CMK (cell line): ENCODE measurements at regions not wholly inside any gene's neighbourhood (a gene's known extent, or its start where the extent isn't known, plus 50 kb on each side); places are given as distances from the start of the nearest gene placed in this dataset.
"Not testable (repeated sequence)": the region's sequence is repeated elsewhere in the genome, so short reads cannot be mapped to it uniquely, and the experiment has no call there.

Experiments
- DNase-seq: peaks from one replicate; pipeline ENCODE4 v3.0.0-alpha.2; 2010; ENCODE audit warnings: low read depth

DNA sequence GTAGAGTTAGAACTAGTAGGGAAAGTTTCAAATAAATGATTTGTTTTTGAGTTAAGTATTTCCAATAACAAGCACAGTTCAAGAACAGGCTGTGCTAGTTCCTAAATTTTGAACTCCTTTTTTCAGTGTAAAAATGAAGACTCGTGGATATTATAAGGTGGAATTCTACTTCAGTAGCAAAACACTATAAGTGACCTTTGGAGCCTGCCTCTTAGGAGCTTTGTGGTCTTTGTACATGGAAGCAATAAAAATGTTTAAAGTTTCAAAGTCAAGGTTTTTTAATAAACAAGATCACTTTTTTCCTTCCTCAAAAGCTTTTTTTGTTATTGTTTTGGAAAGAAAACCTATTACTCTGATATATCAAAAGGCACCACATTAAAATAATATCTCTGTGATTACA is 292.4 kb upstream of the VWC2 start:
- no peak for DNase-seq

DNA sequence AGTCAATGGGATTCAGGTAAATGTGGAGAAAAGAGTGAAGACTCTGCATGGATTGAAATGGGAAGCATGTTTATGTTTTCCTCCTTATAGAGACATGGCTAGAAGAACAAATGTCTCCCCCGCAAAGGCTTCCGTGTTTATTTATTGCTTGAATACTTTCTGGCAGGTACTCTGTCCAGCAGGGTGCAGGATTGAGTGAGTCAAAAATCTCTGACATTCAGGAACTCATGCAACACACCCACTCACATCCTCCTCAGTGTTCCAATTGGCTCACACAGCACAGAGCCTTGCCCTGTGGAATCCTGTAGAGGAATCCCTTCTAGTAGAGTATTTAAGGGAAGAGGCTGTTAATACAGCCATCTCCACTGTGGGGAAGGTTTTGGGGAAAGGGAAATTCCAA is 290.3 kb upstream of the VWC2 start:
- DNase-seq = no peak

DNA sequence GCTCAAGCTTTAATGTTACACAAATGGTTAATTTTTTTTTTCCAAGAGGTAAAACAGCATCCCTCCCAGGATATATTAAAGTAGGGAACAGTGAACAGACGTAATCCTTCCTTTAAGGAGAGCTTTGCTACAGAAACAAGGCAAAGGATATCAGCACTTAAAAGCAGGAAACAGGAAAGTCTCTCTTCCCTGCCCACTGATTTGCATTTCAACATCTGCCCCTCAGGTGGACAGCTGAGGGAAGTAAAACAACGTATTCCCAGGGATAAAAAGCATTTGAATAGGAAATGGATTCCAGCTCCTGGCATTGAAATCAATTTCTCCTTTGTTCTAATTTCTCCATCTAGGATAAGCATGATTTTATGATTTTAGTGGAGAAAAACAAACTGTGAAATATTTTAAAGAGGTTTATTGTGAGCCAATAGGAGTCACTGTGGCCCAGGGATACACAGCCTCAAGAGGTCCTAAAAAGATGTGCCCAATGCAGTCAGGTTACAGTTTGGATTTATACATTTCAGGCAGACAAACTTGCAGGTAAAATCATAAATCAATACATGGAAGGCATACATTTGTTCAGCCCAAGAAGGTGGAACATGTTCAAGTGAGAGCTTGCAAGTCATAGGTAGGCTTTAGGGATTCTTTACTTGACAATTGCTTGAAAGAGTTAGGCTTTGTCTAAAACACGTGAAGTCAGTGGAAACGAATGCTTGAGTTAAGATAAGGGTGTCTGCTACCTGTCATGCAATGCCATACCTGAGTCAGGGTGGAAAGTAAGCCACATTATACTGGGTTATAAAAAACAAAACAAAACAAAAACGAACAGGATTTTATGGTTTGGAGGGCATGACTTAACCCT is 286.2 kb upstream of the VWC2 start:
- DNase-seq = no peak

DNA sequence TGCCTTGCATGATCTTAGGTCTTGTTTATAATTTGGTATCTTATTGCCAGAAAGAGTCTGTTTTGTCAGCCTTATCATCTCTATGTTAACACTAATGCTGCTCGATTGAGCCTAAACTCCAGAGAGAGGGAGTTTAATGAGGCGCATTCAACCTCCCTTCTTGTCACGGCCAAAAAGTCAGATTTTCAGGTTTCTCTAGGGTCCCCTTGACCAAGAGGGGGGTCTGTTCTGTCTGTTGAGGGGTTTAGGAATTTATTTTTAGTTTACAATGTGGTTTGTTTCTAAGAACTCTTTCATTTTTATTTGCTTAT is 285.7 kb upstream of the VWC2 start:
- no peak for DNase-seq

DNA sequence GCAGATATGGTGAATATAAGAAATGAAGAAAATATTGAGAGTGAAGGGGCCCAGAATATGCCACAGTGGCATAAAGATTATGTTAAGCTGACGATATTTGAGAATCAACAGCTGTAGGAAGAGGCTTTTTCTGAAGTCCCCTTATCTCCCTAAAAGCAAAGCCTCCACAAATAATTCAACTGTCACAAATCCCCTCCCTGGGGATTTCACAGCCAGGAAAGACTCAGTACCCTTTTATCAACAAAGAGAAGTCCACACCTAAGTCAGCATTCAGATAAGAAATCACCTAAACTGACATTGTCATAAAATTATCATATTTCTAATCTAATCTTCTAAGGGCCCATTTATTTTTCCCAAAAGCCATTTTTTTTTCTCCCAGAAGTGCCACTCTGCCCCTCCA is 284.9 kb upstream of the VWC2 start:
- no peak for DNase-seq

DNA sequence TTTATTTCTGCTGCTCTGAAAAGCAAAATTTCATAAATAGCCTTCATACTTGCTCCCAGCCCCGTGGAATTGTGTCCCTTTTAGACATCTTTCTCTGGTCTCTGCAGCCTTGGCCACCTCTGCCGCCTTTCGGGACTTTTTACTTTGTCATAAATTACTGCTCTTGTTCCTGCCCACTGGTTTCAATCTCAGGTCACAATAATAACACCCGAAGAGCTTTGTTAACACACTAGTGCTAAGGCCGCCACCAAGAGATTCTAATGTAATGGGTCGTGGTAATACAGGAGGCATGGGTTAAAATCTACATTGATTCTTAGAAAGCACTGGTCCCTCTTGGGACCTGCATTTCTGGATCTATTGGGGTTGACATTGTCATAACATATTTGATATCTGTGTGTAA is 276.0 kb upstream of the VWC2 start:
- no peak for DNase-seq

DNA sequence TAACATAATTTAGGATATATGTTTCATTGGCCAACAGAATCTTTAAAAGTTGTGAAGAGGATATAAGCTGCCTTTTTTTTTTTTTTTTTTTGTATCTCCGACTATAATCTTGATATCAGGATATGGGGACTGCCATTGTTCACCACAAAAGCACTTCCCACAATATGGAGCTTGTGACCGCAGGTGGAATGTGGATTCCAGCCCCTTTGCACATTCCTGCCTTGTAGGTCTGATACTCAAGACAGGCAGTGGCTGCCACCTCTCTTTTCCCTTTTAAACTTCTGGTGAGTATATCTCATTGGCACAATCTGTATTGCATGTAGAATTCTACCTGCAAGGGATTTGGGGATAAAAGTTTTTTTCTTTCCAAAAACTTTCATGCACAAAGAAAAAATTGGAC is 272.7 kb upstream of the VWC2 start:
- no peak for DNase-seq

DNA sequence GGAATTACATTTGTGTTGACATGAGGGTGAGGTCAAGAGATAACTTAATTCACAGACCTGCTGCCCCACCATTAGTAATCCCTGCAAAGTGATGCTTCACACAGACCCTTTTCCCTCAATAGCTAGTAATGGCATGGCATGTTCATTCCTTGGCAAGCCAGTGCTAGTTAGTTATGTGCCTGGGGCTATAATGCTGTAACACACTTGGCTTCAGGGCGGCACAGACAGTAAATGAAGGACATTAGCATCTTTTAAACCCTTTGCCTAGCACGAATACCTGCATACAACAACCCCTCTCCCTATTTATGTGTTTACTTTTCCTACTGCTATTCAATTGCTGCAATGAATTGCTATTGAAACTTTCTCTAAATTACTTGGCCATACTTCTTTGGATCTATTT is 266.2 kb upstream of the VWC2 start:
- not testable (repeated sequence) for DNase-seq

DNA sequence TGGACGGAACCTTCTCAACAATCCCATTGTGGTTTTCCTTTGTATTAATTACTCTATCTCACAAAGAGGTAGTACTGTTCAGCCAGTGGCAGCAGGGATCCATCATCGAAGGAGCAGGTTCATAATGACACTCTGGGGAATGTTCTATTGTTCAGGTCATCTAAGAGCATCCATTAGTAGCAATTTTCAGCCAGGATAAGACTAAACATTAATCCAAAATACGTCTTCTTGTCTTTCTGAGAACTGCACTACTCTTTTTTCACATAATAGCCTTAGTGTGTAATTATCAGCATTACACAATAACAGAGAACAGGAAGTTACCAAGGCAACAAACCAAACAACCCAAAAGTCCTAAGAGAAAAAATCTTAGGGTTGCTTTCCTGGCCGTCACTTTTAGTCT is 259.5 kb upstream of the VWC2 start:
- DNase-seq = no peak

DNA sequence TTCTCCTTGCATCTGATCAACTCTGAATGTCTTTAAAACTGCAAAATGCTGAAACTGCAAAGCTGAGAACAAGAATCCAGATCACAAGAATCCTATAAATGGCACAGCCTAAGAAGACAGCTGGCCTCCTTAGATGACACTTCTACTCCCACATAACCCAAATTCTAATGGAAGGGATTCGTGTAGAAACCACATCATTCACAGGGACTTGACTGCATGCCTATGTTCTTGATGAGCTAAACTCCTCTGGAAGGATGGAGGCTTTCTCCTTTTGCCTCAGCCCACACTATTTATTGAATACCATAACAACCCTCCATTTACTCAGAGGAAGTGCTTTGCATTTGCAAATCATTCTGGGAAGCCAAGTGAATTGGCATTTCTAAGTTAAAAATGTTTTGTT is 252.5 kb upstream of the VWC2 start:
- no peak for DNase-seq

DNA sequence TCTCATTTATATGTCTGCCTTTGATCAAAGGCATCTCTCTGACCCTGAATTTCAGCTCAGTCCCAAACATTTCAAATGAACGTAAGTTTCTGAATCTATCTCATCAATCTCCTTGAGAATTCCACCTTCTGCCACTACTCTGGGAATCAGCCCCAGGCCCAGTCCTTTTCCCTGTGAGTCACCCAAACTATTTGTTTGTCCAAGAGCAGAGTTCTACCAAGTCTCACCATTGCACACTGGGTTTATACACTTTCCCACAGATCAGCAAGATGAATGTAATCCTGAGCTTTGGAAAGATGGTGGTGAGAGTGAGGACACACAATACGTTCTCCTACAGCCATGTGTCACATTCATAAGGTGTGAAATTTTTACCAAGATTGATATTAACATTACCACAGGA is 251.3 kb upstream of the VWC2 start:
- DNase-seq = no peak

DNA sequence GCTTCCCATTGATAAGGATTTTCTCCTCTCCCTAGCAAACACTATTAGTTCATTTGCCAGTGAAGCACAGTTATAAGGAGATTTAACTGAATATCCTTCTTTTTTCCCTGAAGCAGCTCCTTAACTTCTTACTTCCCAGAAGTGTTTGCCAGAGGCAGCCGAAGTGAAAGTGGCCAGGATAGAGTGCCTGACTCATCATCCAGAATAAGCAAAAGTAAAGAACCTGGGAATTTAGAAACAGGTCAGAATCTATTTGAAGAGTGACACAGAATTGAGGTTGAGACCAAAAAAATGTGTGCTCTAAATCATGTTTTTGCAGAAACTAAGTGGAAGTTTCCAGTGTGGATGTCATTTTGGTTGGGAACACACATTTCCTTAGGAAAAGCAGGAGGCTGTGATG is 249.6 kb upstream of the VWC2 start:
- no peak for DNase-seq

DNA sequence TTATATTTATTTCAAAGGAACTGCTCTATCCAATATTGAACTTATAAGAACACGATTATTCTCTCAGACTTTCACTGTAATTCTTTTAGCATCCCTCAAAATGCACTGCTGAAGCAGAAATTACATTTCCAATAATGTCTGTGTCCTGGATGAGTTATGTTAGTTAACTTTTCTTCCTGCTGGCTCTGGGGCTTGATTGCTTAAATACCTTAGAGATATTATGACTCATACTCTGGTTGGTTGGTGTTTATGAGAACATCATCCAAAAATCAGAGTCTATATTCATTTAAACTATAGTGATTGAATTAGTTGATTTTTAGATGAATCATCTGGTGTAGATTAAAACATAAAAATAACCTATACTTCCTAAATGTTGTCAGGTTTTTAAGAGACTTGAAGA is 246.3 kb upstream of the VWC2 start:
- no peak for DNase-seq

DNA sequence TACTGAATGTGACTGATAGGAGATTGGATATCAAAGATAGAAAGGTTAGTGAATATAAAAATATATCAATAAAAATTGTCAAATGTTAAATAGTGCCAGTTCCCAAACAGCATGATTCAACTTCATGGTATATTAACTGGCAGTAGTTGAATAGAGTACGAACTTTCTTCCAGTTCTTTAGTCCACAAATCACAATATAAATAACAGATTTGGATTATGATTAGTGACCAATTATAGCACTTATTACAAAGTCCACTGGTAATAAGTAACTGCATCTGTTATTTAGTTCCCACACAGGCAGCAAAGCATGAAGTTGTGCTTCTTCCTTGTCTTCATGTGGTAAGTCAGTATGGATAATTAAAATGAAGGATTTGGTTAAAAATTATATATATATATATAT is 243.0 kb upstream of the VWC2 start:
- no peak for DNase-seq

DNA sequence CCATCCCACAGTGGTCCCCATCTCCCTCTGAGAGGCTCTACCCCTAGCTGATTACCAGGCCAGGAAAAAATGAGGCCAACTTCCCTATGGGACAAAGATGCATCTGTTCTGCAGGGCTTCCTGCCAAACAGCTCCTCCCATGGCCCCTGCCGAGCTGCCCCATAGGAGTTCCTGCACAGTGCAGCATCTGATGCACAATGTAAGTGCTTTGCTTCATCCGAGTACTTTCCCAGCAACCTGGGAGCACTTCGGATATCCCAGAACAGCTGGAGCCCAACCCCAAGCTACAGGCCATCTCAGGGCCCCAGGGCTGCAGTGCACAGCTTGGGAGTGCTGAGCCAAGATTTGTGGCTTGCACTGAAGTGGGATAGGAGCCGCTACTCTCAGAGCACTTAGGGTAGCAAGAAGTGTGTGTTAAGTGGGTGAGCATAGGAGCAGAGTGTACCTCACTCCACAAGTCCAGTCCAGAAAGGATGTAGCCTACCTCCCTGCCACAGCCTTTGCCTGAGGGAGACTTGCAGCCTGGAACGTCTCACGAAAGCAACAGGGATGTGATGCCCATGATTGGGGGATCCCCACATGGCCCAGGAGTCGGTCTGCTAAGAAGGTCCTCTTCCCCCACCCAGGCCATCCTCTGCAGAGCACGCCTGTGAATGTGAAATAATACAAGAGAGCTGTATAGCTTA is 209.6 kb upstream of the VWC2 start:
- no peak for DNase-seq

DNA sequence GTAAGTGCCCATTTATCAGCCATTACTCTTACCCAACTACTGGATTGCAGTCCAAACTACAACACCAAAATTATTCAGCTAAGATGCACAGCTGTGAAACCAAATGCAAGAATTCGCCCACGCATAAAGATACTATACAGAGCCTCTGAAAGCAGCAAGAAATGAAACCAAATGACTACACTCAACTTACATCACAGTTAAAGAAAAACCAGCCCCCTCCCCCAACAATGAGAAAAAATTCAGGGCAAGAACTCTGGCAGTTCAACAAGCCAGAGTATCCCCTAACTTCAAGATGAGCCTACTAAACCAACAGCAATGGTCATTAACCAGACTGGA is 209.1 kb upstream of the VWC2 start:
- DNase-seq = no peak

DNA sequence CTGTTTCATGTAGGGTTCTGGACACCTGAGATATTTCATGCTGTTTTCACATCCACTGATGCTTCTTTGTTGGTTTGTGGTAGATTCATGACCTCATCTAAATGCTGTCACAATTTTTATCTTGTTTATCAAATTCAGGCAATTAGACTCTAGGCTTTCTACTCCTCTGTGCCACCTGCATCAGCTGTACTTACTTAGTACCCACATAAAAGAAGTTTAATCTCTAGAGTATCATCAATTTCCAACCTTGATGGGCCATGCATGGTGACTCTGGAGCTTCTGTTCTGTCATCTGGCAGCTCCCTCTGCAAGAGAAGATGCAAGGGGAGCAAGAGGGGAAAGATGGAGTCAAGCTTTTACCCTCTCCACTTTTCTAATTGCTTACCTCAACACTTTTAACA is 195.9 kb upstream of the VWC2 start:
- DNase-seq = no peak

DNA sequence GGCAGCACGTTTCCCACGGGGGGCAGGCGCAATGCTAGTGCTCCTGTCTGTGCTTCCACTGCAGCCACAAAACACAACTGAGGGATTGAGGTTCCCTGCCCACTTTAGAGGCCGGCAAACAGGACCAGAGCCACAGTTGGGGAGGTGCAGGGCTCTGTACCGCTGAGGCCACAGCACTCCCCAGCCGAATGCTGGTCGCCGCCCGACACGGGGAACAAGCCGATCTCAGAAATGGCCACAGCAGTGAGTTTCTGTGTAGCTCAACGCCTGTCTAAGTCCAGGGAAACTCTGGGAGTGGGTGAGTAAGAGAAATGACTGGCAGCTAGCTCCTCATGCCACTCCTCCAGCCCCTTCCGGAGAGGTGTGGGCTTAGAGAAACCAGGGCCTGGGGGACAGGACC is 194.0 kb upstream of the VWC2 start:
- DNase-seq = no peak

DNA sequence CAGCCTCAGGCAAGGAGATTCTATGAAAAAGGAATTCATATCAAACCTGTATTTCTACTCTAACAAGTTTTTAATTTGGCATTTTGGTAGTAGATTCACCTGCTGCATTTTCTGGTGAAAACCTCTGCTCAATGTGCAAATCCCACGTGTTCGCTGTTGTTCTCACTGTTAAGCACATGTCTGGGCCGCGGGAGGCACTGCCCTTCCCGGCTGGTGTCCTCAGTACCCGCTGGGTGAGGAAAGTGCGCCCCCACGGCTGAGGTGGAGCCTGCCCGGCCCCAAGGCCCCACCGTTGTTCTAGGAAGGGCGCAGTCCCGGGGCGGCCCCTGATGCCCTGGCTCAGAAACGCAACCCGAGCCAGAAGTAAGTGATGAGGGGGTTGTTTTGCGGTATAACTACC is 193.4 kb upstream of the VWC2 start:
- no peak for DNase-seq

DNA sequence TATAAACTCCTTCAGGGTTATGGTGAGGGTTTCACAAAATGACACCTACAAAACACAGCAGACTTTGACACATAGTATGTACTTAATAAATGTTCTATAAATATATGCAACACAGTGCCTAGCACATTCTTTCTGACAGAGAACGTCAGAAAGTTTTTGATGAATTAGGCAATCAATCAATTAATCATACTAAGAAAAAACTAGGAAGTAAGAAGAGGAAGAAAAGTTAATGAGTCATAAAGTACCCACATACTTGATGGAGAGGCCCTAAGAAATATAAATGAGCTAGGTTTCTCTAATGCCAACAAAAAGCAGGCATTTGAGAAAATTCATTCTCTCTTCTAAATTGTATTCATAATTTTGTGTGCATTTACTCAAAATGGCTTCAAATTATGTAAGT is 192.7 kb upstream of the VWC2 start:
- no peak for DNase-seq

DNA sequence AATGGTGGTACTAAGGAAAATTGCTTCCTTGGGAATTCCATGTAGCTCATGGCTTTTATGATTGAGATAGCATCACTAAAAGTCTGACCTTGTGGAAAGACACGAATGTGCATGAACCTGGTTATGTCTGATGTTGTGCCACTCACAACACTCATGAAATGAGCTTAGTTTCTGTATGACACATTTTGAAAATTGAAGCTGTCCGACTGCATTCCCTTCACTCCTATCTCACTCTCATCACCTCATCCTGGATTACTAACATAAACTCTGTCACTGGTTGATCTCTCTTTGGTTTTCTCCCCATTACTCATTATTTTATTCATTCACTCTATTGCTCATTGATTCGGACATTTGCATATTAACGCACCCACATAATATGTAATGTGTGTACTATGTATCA is 190.0 kb upstream of the VWC2 start:
- DNase-seq = no peak

DNA sequence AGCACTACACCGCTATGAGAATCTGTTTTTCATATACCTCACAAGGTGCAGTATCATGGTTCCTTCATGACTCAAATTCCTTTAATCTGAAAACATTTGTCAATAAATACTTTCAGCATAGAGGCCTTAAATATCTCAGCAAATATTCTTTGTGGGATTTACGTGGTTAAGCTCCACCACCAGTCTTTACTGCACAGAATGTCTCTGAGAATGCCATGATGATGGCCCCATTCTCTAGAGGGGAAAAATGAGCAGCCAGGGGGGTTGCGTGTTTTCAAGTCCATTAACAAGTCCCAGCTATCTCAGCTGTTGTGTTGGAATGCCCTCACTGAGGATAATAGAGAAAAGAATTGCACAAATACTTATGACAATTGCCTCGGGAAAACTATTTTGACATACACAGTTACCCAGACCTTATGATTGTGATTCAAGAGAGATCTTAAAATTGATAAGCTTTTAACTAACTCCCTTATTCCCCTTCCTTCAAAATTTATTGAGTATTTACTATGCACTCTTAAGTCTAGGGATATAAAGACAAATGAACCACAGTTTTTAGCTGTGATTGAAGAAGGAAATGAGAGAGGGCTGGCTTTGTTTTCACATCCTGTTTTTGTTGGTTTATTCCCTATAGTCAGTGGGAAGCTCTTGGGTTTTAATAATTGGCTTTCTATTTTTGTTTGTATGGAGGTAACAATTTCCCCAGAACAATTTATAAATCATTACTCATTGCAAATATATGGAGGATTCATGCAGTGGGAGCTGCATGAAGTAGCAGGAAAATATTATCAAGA is 176.5 kb upstream of the VWC2 start:
- DNase-seq = no peak

DNA sequence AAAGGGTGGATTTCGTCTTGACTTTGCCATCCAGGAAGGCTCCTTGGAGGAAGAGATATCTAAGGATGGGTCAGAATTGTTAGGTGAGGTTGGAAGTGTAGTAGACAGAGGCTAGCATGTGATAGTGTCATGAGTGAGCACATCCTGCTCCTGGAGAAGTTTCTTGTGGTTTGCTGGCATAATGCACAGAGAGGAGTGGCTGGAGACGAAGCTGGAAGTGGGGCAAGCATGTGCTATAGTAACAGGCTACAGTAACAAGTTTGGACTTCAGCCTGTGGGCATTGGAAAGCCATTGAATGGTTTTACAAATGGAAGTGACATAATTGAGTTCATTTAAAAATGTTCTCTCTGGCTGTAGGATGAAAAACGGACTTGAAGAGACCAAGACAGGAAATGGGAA is 175.6 kb upstream of the VWC2 start:
- DNase-seq = no peak
